Gastrocnemius medialis (tissue), 4 donors: ENCODE measurements at regions not wholly inside any gene's neighbourhood (a gene's known extent, or its start where the extent isn't known, plus 50 kb on each side); places are given as distances from the start of the nearest gene placed in this dataset.

ENCODE experiments used
- ATAC-seq, 2 donors: fragments of 150-250 bp; one replicate each; pipeline ENCODE4 v1.9.1; 2016
- DNase-seq, 2 donors: peaks; one replicate each; pipeline ENCODE4 v3.0.0-alpha.2; 2019
- H3K27ac ChIP-seq, 4 donors: fragments of 200-600 bp; sonication (generic); 1 replicate in 1 of 4; 2 replicates in 3 of 4; pipeline ENCODE4 v1.5.1; 2016 to 2018; ENCODE audit warnings: mild to moderate bottlenecking in 2 of 4, moderate library complexity in 1 of 4
- H3K27me3 ChIP-seq, 3 donors: fragments of 200-600 bp; sonication (generic) in 2 of 3; 1 replicate in 1 of 3; 2 replicates in 2 of 3; pipeline versions ENCODE4 v1.5.1 to v1.6.0; 2016 to 2019; ENCODE audit warnings: mild to moderate bottlenecking in 1 of 3, moderate library complexity in 1 of 3
- H3K36me3 ChIP-seq, 2 donors: fragments of 200-600 bp; sonication (generic) in 1 of 2; one replicate each; pipeline ENCODE4 v1.5.1; 2017 to 2018
- H3K4me1 ChIP-seq, 2 donors: fragments of 200-600 bp; sonication (generic) in 1 of 2; one replicate each; pipeline ENCODE4 v1.5.1; 2016 to 2017; ENCODE audit warnings: mild to moderate bottlenecking in 2 of 2
- H3K4me3 ChIP-seq, 4 donors: fragments of 200-600 bp; sonication (generic) in 3 of 4; 1 replicate in 1 of 4; 2 replicates in 3 of 4; pipeline ENCODE4 v1.5.1; 2016 to 2019; ENCODE audit warnings: mild to moderate bottlenecking in 2 of 4
- H3K9me3 ChIP-seq, 3 donors: fragments of 200-600 bp; sonication (generic) in 2 of 3; 1 replicate in 1 of 3; 2 replicates in 2 of 3; pipeline ENCODE4 v1.5.1; 2016 to 2019
- CTCF ChIP-seq, 5 experiments: fragments of 450-650 bp in 3 of 5; fragments of 200-600 bp in 2 of 5; sonication (generic) in 2 of 5; IDR thresholded peaks in 4 of 5; conservative IDR thresholded peaks in 1 of 5; 1 replicate in 4 of 5; 2 replicates in 1 of 5; pipeline ENCODE4 v1.5.1; 2016 to 2019; ENCODE audit warnings: antibody characterized with exemption in 5 of 5, mild to moderate bottlenecking in 3 of 5, moderate library complexity in 3 of 5
- POLR2A ChIP-seq, 2 donors: fragments of 450-650 bp; IDR thresholded peaks; one replicate each; pipeline ENCODE4 v1.6.1; 2017; ENCODE audit warnings: antibody characterized with exemption in 2 of 2, mild to moderate bottlenecking in 2 of 2, moderate library complexity in 2 of 2
- in situ Hi-C, 4 donors: fragments of 200-750 bp; cut with MboI; loops; one replicate each; pipeline versions ENCODE4 v1.15.0 to v1.8.0; 2017; ENCODE audit warnings: low sequenced_read_pairs in 4 of 4
- intact Hi-C: fragments of 100-400 bp; cut with DNase I; formaldehyde crosslinking; loops from one replicate; pipeline ENCODE4 v1.15.1; 2023; ENCODE audit warnings: low total_unique reads

- no peaks in the 10 kb centered on the region for H3K36me3 ChIP-seq
- ATAC-seq (no peak), DNase-seq (no peak)
- TF ChIP-seq CTCF (IDR thresholded peaks at IDR 0.05 in 4 of 5, conservative IDR thresholded peaks at IDR 0.05 in 1 of 5) (no peak), POLR2A (IDR thresholded peaks at IDR 0.05) (no peak)
- H3K4me1 ChIP-seq: no peaks in the 10 kb centered on the region
- H3K27ac ChIP-seq: no peak overlapping the region
- intact Hi-C loops: no loop called here
- no peaks in the 10 kb centered on the region for H3K9me3 ChIP-seq
- in situ Hi-C loops: no loop called here
- peaks cover 0 to 2% (median 0%) of the 10 kb centered on the region in 3 donors for H3K27me3 ChIP-seq
- no peak overlapping the region for H3K4me3 ChIP-seq
Measured at GRCh38 chr10:123494301-123494808, 171.8 kb upstream of the GPR26 start.

- ATAC-seq (no peak), DNase-seq (no peak)
- Histone ChIP-seq H3K27ac (no peak overlapping the region), H3K36me3 (no peaks in the 10 kb centered on the region), H3K9me3 (no peaks in the 10 kb centered on the region), H3K4me1 (no peaks in the 10 kb centered on the region), H3K4me3 (no peak overlapping the region), H3K27me3 (no peaks in the 10 kb centered on the region)
- in situ Hi-C loops: no loop called here
- TF ChIP-seq CTCF (IDR thresholded peaks at IDR 0.05 in 4 of 5, conservative IDR thresholded peaks at IDR 0.05 in 1 of 5) (no peak), POLR2A (IDR thresholded peaks at IDR 0.05) (no peak)
- intact Hi-C loops: no loop called here
Measured at GRCh38 chr10:123496375-123496774, 169.8 kb upstream of the GPR26 start.

- DNase-seq: no peak
- intact Hi-C loops (no loop called here), in situ Hi-C loops (no loop called here)
- H3K9me3 ChIP-seq: no peaks in the 10 kb centered on the region
- H3K36me3 ChIP-seq: no peaks in the 10 kb centered on the region
- H3K4me1 ChIP-seq: no peaks in the 10 kb centered on the region
- ATAC-seq: no peak
- no peak overlapping the region for H3K27ac ChIP-seq
- H3K4me3 ChIP-seq: no peak overlapping the region
- no peaks in the 10 kb centered on the region for H3K27me3 ChIP-seq
- TF ChIP-seq CTCF (IDR thresholded peaks at IDR 0.05 in 4 of 5, conservative IDR thresholded peaks at IDR 0.05 in 1 of 5) (no peak), POLR2A (IDR thresholded peaks at IDR 0.05) (no peak)
Measured at GRCh38 chr10:123496996-123497660, 169.0 kb upstream of the GPR26 start.

GRCh38 chr10:123500110-123500509, 166.0 kb upstream of the GPR26 start:
- Histone ChIP-seq H3K36me3 (no peaks in the 10 kb centered on the region), H3K4me1 (no peaks in the 10 kb centered on the region), H3K27me3 (no peaks in the 10 kb centered on the region), H3K27ac (no peak overlapping the region), H3K4me3 (no peak overlapping the region), H3K9me3 (no peaks in the 10 kb centered on the region)
- intact Hi-C loops: no loop called here
- ATAC-seq: no peak
- no peak for DNase-seq
- in situ Hi-C loops: no loop called here
- TF ChIP-seq POLR2A (IDR thresholded peaks at IDR 0.05) (no peak), CTCF (IDR thresholded peaks at IDR 0.05 in 4 of 5, conservative IDR thresholded peaks at IDR 0.05 in 1 of 5) (no peak)

- Histone ChIP-seq H3K4me1 (no peaks in the 10 kb centered on the region), H3K36me3 (no peaks in the 10 kb centered on the region), H3K9me3 (no peaks in the 10 kb centered on the region), H3K27ac (no peak overlapping the region), H3K27me3 (no peaks in the 10 kb centered on the region), H3K4me3 (no peak overlapping the region)
- no peak for TF ChIP-seq CTCF (IDR thresholded peaks at IDR 0.05 in 4 of 5, conservative IDR thresholded peaks at IDR 0.05 in 1 of 5)
- TF ChIP-seq POLR2A (IDR thresholded peaks at IDR 0.05): no peak
- ATAC-seq: no peak
- intact Hi-C loops: no loop called here
- in situ Hi-C loops: no loop called here
- DNase-seq: no peak
Measured at GRCh38 chr10:123501148-123501547, 165.0 kb upstream of the GPR26 start.
